SH-SY5Y (cell line): ENCODE measurements at regions not wholly inside any gene's neighbourhood (a gene's known extent, or its start where the extent isn't known, plus 50 kb on each side); places are given as distances from the start of the nearest gene placed in this dataset.

ENCODE experiments used
- GATA2 ChIP-seq: IDR thresholded peaks from 2 replicates; pipeline ENCODE4 v1.6.1; 2011; ENCODE audit warnings: mild to moderate bottlenecking, low read depth, low read length
- GATA3 ChIP-seq: IDR thresholded peaks from 2 replicates; pipeline ENCODE4 v1.6.1; 2011; ENCODE audit warnings: low read depth, mild to moderate bottlenecking, low read length, moderate library complexity

- TF ChIP-seq GATA2 (no peak), GATA3 (no peak)
These were observed 192.2 kb downstream of the BCOR start for GRCh38 chrX:39905538-39905891.
